Pulmonary artery endothelial cell (primary cell): ENCODE measurements at regions not wholly inside any gene's neighbourhood (a gene's known extent, or its start where the extent isn't known, plus 50 kb on each side); places are given as distances from the start of the nearest gene placed in this dataset.

Experiments
- DNase-seq: peaks from one replicate; pipeline ENCODE4 v3.0.0-alpha.2; 2011; ENCODE audit warnings: low read depth, low spot score

DNA sequence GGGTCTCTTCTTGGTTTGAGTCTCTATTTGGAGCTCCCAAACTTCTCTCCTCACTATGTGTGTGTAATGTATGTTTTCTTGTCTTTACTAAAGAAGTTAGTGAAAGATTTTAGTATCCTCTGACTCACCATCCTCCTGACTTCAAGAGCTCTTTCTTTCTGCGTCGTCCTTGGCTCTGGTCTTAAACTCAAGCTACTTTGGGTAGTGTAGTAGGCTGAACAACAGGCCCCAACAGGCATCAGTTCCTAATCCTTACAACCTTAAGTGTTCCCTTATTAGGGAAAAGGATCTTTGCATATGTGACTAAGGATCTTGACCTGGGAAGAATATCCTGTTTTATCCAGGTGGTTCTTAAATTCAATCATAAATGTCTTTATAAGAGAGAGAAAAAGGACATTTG lies 810.2 kb downstream of the MAFB start:
- DNase-seq = no peak

- DNase-seq = no peak
These were observed 810.7 kb downstream of the MAFB start for GRCh38 chr20:39878320-39878719.

DNA sequence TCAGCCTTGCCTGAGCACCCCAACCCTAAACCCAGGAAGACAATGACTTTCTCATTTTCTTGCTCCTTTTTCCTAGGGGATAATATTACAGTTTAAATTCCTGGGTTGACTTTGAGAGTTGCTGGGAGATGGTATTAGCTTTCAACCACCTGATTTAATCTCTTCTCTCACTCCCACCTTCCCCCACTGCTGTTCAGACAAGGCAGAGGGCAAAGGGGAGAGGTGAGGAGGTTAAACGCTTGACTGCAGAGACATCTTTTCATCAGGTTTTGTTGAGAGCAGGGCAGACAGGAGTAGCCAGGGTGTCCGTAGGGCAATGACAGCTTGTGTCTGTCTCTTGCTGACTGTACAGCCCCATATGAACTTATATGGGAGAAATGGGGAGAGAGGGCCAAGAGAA lies 811.2 kb downstream of the MAFB start:
- no peak for DNase-seq

DNA sequence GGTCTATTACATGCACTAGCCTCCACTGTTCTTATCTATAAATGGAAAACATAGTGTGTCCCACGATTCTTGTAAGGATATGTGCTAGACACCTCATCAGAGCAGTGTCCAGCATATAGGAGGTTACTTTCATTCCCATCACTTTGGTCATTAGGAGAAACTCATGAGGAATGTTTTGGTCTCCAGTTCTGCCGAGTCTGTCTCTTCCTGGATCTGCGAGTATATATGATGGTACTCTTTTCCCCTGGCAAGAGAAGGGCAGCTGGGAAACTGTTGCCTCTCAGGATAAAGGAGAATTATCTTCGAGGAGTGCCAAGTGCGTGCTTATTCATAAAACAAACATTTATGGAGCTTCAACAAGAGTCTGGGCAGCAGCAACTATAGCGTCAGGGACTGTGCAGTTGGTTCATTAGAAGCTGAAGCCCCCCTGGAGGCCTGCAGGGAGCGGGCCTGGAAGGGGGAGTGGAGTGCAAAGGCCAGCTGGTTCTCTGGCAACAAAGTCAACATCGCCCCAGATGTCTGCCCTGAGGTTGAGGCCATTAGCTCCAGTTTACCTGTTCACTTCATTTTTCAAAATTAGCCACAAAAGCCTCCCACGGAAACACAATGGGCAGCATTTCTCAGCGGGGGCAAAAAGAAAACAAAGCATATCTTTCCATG lies 811.9 kb downstream of the MAFB start:
- no peak for DNase-seq

DNA sequence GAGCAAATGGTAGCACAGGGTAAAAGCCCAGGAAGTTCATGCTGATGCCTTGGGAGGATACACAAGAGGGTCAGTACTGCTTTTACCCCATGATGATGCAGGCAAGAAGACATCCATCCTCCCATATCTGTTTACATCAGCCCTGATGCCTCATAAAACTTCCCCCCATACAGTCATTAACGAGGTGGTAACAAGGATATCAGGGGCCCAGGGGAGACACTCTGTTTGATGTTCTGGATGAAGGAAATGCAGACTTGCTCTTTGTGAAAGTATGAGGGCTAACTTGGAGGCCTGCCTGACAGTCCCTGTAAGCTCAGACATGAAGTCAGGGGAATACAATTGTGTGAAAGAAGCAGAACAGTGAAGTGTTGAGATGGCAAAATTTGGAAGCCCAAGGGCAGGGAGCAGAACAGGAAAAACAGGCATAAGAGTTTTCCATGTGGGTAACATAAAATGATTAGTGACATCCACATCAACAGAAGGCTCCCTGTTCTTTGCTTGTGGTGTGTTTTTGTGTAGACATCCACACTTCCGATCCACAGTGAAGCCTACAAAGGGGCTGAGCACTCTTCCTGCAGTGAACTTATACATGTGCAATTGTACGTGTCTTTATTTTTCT lies 813.4 kb downstream of the MAFB start:
- DNase-seq = no peak

DNA sequence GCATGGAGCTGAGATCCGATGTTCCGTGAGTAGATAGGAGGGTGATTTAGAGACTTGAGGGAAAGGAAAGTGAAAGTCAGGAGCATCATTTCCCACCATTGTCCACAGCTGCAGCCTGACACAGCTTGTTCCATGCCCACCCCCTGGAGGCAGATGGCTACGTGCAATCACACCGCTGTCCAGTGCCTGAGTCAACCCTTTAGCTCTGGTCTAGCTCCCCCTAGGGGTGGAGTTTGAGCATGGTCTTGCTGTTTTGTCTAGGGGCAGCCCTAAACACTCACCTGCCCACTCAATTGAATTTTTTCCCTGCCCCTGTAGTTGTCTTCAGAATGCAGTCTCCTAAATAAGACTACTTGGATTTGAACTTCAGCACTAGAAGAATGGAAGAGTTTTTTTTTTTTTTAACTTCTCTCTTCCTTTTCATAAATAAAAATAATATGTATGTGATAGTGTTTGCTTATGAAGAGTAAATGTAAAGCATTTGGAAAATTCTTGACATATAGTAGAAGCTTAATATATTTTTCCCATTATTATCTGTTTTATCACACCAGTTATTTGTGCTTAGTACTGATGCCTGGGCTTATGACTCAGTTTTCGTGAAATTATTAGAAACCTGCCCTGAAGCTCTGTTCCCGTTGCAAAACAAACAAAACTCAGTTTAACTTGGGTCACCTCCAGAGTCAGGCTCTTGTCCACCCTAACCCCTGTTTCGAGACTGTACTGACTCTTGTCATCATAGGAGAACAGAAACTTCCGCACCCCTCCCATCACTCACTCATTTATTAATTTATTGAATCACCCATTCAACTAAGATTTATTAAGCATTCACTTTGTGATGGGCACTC lies 814.8 kb downstream of the MAFB start:
- DNase-seq = no peak

- no peak for DNase-seq
These were observed 815.8 kb downstream of the MAFB start for GRCh38 chr20:39873286-39873685.

GRCh38 chr20:39871013-39871412 lies 818.0 kb downstream of the MAFB start:
- no peak for DNase-seq

DNA sequence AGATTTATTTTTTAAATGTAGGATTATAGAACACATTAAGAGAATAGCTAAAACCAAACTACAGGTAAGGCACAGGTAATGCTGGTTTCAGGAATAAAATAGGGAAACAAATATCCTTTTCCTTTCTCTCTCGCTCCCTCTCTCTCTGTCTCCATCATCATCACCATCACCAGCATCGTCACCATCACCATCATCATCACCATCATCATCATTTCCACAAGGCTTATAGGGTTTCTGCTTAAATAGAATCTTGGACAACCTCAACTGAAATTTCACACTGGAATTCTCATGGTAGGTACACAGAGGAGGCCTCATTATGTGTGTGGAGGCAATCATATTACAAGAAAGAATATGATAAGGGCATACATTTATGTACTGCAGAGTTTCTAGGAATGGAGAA lies 823.6 kb downstream of the MAFB start:
- DNase-seq = no peak

DNA sequence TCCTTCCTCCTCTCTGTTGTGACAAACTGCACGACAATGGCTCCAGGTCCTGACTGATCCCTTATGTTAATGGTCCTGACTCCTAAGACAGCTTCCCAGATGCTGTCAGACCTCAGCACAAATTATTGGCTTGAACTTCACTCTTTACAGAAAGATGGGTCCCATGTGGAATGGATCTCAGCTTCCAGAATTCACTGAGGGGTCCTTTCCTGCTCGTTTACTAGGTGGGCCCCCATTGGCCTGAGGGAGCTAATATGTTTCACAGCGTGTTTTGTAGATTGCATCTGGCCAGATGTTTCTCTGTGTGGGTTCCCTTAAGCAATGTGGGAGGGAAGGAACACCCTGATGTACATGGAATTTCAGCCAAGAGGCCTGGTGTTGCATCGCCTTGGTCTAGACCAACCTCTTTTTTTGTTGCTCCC lies 826.6 kb downstream of the MAFB start:
- no peak for DNase-seq

DNA sequence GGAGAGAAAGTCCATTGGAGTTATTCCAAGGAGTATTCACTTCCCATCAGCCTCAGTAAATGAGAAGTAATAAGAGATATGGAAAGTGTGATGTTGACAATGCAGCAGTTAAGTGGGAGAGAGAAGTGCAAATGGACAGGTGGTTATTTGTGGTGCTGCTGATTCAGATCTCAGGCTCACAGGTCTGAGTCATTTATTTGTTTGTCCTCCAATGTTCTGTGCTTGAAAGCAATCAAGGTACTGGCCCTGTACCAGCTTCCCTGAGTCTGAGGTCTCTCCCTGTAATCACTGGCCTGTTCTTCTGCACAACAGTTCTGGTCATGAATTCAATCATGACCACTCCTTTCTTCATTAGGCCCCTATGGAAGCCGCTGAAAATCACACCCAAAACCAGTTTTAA lies 827.7 kb downstream of the MAFB start:
- no peak for DNase-seq

- no peak for DNase-seq
These were observed 831.2 kb downstream of the MAFB start for GRCh38 chr20:39857835-39858234.

DNA sequence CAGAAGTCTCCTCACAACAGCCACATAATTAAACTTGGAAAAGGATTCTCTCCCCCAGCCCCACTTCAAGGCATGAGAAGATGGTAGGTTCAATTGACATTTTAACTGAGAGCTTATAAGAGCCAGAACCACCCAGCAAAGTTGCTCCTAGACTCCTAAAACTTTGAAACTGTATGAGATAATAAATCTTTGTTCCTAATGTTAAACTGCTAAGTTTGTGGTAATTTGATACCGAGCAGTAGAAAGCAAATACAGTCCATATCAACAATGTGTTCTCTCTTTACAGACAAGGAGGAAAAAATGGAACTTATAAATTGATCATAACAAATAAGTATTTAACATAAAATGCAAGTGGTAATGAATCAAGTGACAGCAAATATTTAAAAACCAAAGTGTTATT lies 831.8 kb downstream of the MAFB start:
- DNase-seq = no peak

- no peak for DNase-seq
These were observed 833.2 kb downstream of the MAFB start for GRCh38 chr20:39855799-39856198.

GRCh38 chr20:39855056-39855455 lies 834.0 kb downstream of the MAFB start:
- DNase-seq = no peak

DNA sequence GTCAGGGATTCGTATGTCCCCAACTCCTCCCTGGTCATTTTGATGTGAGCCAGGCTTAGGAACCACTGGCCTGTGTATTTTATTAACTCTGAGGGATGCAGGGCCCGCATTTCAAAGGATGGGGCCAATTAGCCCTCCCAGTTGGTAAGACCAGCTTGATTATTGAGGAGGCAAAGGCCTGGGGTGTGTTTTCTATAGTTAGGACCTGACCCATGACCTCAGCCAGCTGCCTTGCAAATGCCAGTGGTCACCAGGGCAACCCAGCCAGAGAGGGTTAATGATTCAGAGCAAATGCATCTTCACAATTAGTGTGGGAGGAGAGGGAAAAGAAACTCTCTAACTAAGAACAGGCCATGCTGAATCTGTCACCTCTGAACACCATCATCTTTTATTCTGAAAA lies 835.4 kb downstream of the MAFB start:
- no peak for DNase-seq

- no peak for DNase-seq
These were observed 836.0 kb downstream of the MAFB start for GRCh38 chr20:39853050-39853449.

DNA sequence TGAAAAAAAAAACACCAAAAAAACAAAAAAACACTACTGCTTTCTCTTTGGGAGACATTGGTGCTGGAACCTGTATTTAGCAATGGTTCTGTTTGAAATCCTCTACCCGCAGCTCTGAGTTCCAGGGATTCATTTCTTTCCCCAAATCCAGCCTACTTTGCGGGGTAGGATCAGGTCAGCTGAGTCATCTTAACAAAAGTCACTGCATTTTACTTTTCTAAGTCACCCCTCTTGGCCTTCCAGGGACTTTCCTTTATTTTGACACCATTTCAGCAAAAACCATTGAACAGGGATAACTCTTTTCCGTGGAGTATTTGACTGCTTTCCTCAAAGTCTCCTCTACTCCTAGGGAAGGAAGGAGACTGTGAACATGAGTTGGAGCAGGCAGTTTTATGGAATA lies 837.6 kb downstream of the MAFB start:
- no peak for DNase-seq

- DNase-seq = no peak
These were observed 838.2 kb downstream of the MAFB start for GRCh38 chr20:39850821-39851330.

DNA sequence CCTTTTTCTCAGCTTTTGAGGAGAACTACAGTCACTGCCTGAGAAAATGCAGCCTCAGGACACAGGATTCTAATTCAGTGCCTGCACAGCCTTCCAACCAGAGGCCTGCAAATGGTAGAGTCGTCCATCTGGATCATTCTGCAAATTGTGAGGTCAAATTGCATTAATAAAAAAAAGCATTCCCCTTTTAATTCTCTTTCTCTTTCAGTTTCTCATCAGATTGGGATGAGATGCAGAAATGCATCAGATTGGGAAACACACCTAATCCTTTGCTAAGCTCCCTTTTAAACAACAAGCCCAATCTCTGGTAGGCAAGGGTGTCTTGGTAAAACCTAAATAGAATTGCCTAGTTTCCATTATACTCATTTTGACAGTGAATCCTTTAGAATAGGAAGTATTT lies 838.8 kb downstream of the MAFB start:
- no peak for DNase-seq

DNA sequence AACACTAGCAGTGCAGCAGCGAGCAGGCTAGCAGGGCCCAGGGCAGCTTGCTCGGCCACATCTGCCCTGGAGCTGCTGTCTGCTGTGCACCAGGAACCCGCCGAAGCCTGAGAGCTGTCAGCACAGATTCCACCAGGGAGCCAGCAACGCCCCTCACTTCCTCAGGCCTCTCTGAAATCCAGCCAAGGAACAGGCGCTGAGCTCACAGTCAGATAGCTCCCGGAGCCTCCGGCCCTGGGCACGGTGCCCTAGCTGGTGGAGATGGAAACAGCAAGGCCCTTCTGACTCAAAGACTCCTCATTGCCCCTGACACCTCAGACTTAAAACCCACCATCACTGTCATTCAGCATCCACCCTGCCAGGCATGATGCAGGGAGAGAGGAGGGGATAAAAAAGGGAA lies 839.4 kb downstream of the MAFB start:
- DNase-seq = no peak

DNA sequence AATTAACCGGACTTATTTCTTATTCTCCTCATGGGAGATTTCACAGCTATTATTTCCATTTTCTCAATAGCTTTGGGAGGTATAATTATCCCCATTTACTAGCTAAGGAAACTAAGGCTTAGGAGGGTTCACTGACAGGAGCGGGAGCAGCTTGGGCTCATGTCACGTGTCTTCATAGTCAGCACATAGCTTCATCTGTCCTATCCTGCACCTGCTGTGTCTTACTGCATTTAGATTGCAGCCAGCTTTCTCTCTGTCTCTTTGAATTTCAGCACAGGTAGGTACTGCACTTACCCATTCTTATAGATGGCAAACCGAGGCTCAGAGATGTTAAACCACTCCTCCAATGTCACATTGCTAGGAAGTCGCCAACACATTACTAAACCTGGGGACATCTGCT lies 839.9 kb downstream of the MAFB start:
- DNase-seq = no peak
